Lower leg skin (tissue), 4 donors: ENCODE measurements at regions not wholly inside any gene's neighbourhood (a gene's known extent, or its start where the extent isn't known, plus 50 kb on each side); places are given as distances from the start of the nearest gene placed in this dataset.

ENCODE experiments used
- DNase-seq, 2 donors: peaks; one replicate each; pipeline ENCODE4 v3.0.0-alpha.2; 2019; ENCODE audit warnings: low spot score in 2 of 2
- H3K4me3 ChIP-seq: fragments of 200-600 bp; sonication (generic); 2 replicates; pipeline ENCODE4 v1.5.1; 2017; ENCODE audit warnings: mild to moderate bottlenecking, low read depth; ENCODE audit not compliant: poor library complexity, severe bottlenecking
- CTCF ChIP-seq, 3 donors: fragments of 450-650 bp; IDR thresholded peaks; one replicate each; pipeline ENCODE4 v1.5.1; 2016; ENCODE audit warnings: antibody characterized with exemption in 3 of 3, mild to moderate bottlenecking in 3 of 3, moderate library complexity in 2 of 3
- POLR2A ChIP-seq, 2 donors: fragments of 450-650 bp; IDR thresholded peaks; one replicate each; pipeline ENCODE4 v1.6.1; 2016 to 2017; ENCODE audit warnings: antibody characterized with exemption in 2 of 2, mild to moderate bottlenecking in 1 of 2, moderate library complexity in 1 of 2
- WGBS, 2 donors: methylation state at CpG; one replicate each; pipeline ENCODE4 v1.1.5; 2018; 5-methylcytosine and 5-hydroxymethylcytosine counted together
- intact Hi-C: fragments of 100-400 bp; cut with DNase I; formaldehyde crosslinking; loops from one replicate; pipeline ENCODE4 v1.15.0; 2023; ENCODE audit warnings: low total_unique reads

GRCh38 chr2:34254272-34254878, 655.3 kb upstream of the FAM98A start:
- no peak for DNase-seq
- TF ChIP-seq POLR2A (IDR thresholded peaks at IDR 0.05): no peak
- no peak for TF ChIP-seq CTCF (IDR thresholded peaks at IDR 0.05)
- WGBS, 2 donors: 75 to 84% methylated on average over 2 of the region's 2 CpGs
- no peak overlapping the region for H3K4me3 ChIP-seq
- intact Hi-C loops: no loop called here

- TF ChIP-seq CTCF (IDR thresholded peaks at IDR 0.05): no peak
- no peak for TF ChIP-seq POLR2A (IDR thresholded peaks at IDR 0.05)
- WGBS, 2 donors: 46 to 51% methylated on average over 3 of the region's 3 CpGs
- intact Hi-C loops: no loop called here
- DNase-seq: no peak
- no peak overlapping the region for H3K4me3 ChIP-seq
Measured at GRCh38 chr2:34252111-34252510, 653.0 kb upstream of the FAM98A start.

- H3K4me3 ChIP-seq: no peak overlapping the region
- TF ChIP-seq POLR2A (IDR thresholded peaks at IDR 0.05): no peak
- TF ChIP-seq CTCF (IDR thresholded peaks at IDR 0.05): no peak
- no peak for DNase-seq
- intact Hi-C loops: no loop called here
Measured at GRCh38 chr2:34251578-34251977, 652.5 kb upstream of the FAM98A start.

GRCh38 chr2:34244195-34244594, 645.1 kb upstream of the FAM98A start:
- intact Hi-C loops: no loop called here
- no peak for TF ChIP-seq POLR2A (IDR thresholded peaks at IDR 0.05)
- no peak for TF ChIP-seq CTCF (IDR thresholded peaks at IDR 0.05)
- DNase-seq: no peak
- WGBS, 2 donors: 88 to 93% methylated on average over 3 of the region's 3 CpGs
- no peak overlapping the region for H3K4me3 ChIP-seq

- intact Hi-C loops: no loop called here
- no peak for TF ChIP-seq POLR2A (IDR thresholded peaks at IDR 0.05)
- no peak for TF ChIP-seq CTCF (IDR thresholded peaks at IDR 0.05)
- WGBS, 2 donors: 47 to 60% methylated on average over 3 of the region's 3 CpGs
- no peak for DNase-seq
- H3K4me3 ChIP-seq: no peak overlapping the region
Measured at GRCh38 chr2:34242763-34243123, 643.6 kb upstream of the FAM98A start.
